GM20000 (cell line): ENCODE measurements at regions not wholly inside any gene's neighbourhood (a gene's known extent, or its start where the extent isn't known, plus 50 kb on each side); places are given as distances from the start of the nearest gene placed in this dataset.

ENCODE experiments used
- DNase-seq: peaks from one replicate; pipeline ENCODE4 v3.0.0; 2012; ENCODE audit warnings: low spot score
- TF ChIP-seq, protein P1 (sequence below): IDR thresholded peaks from 2 replicates; pipeline ENCODE4 v1.5.1; 2012; ENCODE audit warnings: mild to moderate bottlenecking, control low read depth; ENCODE audit errors: extremely low read depth, missing control alignments

GRCh38 chr13:86946734-86947133 is 724.4 kb upstream of the SLITRK5 start:
- TF ChIP-seq, protein P1, sequence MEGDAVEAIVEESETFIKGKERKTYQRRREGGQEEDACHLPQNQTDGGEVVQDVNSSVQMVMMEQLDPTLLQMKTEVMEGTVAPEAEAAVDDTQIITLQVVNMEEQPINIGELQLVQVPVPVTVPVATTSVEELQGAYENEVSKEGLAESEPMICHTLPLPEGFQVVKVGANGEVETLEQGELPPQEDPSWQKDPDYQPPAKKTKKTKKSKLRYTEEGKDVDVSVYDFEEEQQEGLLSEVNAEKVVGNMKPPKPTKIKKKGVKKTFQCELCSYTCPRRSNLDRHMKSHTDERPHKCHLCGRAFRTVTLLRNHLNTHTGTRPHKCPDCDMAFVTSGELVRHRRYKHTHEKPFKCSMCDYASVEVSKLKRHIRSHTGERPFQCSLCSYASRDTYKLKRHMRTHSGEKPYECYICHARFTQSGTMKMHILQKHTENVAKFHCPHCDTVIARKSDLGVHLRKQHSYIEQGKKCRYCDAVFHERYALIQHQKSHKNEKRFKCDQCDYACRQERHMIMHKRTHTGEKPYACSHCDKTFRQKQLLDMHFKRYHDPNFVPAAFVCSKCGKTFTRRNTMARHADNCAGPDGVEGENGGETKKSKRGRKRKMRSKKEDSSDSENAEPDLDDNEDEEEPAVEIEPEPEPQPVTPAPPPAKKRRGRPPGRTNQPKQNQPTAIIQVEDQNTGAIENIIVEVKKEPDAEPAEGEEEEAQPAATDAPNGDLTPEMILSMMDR = no peak
- DNase-seq = no peak

DNA sequence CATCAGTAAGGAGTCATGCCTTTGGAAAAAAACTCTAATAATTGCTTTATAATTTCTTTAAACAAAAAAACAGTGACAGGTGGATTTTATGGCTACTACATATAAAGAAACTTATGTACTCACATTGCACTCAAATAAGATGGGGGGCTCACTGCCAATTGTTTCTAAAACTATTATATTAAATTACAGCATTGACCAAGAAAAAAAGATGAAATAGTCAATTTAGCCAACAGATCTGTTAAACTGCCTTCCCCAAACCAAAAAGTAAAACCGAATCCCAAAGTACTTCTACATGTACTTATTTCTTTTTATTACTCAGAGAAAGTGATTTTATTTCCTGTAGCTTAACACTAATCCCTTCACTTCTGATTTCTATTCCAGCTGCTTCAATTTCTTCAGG is 716.8 kb upstream of the SLITRK5 start:
- DNase-seq = no peak
- TF ChIP-seq, protein P1 = no peak

- TF ChIP-seq, protein P1 = no peak
- no peak for DNase-seq
These were observed 710.3 kb upstream of the SLITRK5 start for GRCh38 chr13:86960876-86961275.

DNA sequence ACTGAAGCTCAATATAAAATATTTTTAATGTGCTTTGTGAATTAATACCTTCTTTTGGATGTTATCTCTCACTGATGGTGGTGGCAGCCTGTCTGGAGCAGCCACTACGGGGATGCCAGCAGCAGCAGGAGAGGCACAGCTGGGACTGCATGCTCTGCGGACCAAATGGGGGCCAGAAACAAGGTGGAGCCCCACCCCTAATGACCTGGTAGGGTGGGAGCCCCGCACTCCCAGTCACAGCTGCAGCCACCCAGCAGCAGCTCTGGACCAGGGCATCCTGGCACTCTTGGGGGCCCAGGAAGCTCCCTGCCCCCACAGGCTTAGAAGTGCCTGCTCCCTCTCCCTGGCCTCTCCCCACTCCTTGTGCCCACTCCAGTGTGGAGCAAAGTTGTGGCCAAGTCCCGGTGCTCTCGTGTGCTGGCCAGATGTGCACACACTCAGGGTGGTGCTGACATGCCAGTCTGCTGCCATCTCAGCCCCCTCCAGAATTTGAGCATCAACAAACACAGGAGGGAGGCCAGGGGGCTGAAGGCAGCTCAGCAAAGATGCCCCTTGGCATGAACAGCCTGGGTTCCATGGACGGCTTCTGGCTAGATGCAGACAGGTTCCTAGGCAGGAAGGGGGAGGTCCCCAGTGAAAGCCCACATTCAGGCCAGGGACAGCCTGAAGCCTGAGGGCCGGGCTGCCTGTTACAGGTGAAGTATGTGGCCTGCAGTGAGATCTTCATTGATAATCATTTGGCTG is 696.7 kb upstream of the SLITRK5 start:
- TF ChIP-seq, protein P1 = no peak
- no peak for DNase-seq

DNA sequence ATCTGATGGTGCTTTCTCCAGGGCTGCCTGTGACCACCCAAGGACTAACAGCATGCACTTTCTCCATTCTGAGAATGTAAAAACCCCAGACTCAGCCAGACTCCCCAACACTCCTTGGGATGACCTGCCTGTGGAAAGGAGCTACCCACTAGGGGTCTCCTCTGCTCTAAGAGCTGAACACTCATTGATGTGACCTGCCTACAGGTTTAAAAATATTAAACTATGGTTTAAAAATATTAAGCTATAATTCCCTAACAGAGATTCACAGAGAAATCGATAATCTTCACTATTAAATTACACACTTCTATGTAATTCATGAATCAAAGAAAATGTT is 696.2 kb upstream of the SLITRK5 start:
- DNase-seq = no peak
- TF ChIP-seq, protein P1 = no peak

- TF ChIP-seq, protein P1 = no peak
- DNase-seq = no peak
These were observed 694.4 kb upstream of the SLITRK5 start for GRCh38 chr13:86976521-86977324.

GRCh38 chr13:86986448-86986847 is 684.7 kb upstream of the SLITRK5 start:
- TF ChIP-seq, protein P1 = no peak
- no peak for DNase-seq
